HG03108 (cell line): ENCODE measurements at regions not wholly inside any gene's neighbourhood (a gene's known extent, or its start where the extent isn't known, plus 50 kb on each side); places are given as distances from the start of the nearest gene placed in this dataset.

Experiments used
- ATAC-seq: cut with Tn5 transposase; IDR thresholded peaks from one replicate; pipeline ENCODE4 v1.9.1; 2021; ENCODE audit warnings: moderate library complexity; ENCODE audit not compliant: unreplicated experiment

DNA sequence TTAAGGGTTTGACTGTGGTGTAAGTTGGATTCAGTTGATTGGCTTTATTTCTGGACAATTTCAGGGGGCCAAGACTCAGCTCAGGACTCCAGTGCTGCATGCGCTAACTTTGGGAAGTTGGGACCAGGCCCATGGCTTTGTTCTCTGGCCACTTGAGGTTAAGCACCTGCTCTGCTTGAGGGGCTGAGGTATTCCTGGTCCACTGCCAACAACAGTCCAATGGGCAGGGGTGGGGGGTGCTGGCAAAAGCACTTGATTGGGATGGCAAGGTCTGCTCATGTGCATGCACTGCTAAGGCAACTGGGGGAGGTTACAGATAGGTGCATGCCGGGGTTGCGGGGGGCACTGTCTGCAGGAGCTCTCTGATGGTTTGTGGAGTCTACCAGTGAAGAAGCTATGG is 52.6 kb upstream of the ASB17 start:
- ATAC-seq: no peak

DNA sequence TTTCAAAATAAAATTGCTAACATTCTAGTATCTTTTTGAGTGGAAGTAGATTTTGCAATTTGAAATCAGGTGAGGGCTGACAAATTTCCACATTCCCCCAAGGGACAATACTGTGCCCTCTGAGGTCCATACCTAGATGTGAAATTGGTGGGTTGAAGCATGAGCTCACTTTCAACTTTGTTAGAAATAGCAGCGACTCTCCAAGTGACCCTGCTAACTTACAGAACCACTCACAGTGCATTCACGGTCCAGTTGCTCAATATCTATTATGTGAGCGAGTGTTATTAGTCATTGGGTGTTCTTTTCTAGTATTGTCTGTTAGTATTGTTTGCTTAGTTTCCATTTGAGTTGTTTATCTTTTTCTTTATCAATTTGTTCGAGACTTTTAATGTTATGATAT is 53.6 kb upstream of the ASB17 start:
- ATAC-seq: peak; percentile 86

DNA sequence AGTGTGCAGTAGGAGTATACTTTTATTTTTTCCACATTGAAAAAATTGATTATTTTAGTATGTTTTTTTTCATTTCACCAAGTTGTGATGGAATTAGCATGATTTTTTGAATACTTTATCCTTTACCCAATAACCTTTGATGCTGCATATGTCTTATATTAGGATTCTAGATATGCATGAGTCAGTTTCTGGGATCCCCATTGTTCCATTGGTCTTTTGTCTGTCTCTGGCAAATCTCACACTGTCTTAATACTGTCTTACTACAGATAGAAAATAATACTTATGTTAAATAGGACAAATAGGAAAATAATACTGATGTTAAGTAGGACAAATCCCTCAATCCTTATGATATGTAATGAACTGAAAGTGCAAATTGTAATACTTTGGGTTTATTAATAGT is 54.3 kb upstream of the ASB17 start:
- no peak for ATAC-seq

DNA sequence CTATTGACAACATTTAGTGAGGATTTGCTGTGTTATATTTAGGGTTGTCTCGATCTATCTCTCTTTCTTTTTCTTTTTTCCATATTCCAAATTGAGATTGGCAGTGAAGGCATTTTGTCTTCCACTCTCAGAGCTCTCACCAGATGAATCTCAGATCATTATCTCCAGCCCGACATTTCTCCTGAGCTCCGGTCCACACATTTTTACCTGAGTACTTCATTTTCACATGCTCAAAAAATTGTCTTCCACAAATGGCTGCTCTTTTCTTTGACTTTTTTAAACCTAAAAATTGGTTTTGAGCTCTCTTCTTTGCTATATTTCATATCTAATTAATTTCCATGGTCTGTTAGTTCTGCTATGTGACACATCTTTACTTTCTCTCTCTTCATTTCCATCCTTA is 56.9 kb upstream of the ASB17 start:
- no peak for ATAC-seq

DNA sequence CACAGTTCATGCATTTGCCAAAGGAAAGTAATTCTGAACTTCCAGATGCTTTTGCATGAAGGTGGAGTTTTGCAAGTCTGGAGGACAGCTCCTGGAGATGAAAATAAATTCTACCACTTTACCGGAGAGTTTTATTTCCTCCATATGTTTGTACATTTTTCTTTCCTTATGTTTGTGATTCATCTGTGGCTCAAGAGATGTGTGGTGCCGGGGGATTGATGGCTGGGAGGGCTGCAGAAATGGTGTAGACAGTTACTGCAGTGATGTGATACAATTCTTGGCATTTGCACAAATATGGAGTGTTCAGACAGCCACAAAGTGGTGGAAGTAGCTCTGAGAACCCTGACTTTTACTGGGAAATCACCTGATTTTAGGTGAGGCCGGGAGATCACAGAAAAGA is 58.5 kb upstream of the ASB17 start:
- ATAC-seq: no peak

DNA sequence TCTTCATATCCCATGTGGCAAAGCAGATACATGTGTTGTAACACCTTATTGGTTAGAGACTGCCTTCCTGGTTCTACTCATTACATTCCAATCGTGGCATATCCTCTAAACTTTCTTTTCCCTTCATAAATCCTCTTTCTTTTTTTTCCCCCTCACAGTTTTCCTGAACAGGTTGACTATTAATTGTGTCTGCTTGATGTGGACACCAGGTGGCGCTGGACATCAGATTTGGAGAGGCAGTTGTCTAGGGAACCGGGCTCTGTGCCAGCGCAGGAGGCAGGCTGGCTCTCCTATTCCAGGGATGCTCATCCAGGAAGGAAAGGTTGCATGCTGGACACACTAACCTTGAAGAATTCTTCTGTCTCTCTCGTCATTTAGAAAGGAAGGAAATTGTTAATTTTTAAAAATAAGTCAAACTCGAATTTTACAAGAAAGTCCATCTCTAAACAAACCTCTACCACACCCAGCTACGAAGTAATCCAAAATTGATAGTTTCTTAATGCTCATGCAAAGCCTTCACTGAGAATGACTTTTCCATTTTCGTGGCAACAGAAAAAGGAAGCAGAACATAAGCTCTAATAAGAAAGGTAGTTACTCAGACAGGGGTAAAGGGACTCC is 59.4 kb upstream of the ASB17 start:
- ATAC-seq: peak; percentile 74

DNA sequence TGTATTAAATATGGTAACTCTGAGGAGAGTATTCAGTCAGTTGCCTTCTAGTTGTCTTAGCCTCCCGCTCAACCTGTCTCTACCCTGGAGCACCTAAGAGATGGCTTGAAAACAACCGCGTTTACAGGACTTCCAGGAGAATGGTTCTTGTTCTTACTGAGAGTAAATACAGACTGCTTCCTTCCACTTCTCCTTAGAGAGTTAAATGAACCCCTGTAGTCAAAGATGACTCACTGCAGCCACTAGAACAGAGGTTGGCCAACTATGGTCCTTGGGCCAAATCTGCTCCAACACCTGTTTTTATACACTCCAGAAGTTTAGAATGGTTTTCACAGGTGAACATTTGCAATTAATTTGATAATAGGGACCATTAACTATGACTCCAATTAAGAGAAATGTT is 60.1 kb upstream of the ASB17 start:
- ATAC-seq: no peak

DNA sequence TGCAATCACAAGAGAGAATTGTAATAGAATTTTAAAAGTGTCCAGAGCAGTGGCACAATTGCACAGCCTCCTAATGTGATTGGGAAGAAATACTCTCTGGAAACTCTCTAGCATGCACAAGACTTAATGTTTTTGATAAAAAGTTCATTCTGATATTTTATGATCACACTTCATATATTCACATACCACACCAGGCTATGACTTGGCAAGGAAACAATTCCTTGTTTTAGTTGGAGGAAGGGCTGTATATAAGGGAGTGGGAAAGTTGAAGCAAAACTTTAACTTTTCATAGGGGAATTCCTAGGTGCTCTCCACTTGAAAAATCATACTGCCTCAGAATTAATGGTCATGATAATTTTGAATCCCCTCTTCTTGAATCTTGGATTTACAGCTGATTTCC is 61.5 kb upstream of the ASB17 start:
- no peak for ATAC-seq

DNA sequence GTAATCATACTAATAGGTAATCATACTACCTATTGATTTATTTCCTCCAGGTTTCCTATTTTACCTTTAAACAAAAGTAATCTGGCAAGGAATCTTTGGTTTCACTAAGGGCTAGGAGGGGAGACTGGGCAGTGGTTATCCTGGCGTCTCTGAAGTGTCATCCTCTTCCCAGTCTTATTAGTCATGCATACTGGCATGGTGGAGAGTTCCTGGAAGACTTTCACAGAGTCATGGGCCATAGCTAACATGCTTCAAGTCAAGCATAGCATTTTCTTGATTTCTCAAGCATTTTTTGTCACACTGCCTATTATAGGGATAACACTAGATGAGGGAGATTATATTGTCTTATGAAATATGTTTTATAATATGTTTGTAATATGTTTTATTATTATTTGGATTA is 64.0 kb upstream of the ASB17 start:
- no peak for ATAC-seq

DNA sequence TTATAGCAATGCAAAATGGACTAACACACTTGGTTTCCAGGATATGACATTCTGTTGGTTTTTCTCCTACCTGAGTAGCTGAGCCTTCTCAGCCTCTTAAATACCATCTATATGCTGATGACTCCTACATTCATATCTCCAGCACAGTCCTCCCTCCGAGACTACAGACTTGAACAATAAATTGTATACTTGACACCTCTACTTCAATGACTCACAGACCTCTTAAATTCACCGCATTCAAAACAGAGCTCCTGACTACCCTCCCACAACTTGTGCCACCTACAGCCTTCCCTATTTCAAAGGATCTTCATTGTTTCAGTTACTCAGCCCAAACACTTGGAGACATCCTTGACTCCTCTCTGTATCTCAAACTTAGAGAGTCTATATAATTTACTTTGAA is 66.8 kb upstream of the ASB17 start:
- ATAC-seq: no peak

DNA sequence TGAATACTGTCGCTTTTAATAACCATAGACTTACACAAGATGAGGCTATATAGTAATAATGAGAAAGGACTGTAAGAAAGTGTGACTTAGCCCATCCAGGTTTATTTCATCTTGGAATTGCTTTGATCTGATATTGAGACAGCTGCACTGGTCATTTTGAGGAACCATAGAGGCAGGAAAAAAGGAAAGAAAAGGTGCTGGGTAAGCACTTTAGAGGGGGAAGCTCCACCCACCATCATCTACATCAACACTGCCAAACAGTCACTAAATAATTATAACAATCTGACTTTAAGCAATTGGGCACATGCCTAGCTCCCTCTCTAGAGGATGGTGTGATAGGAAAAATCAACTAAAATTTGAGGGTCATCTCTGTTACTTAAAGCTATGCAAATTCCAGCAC is 70.6 kb upstream of the ST6GALNAC3 start:
- no peak for ATAC-seq

DNA sequence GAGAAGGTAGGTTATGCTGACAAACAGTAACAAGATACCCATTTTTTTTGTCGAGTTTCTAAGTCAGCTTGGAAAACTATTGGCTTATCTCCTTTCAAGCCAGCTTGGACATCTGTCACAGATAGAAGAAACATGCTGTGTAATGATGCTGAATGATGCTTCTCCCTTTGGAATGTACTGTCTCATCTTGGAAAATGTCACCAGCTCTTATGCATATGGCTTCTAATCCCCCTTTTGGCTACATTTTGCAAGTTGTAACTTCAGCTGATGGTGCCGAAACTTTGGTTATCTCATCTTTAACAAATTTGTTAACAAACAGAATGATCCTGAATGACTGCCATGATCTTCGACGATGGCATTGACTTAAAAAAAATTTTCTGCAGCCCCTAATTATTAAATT is 68.8 kb upstream of the ST6GALNAC3 start:
- no peak for ATAC-seq

DNA sequence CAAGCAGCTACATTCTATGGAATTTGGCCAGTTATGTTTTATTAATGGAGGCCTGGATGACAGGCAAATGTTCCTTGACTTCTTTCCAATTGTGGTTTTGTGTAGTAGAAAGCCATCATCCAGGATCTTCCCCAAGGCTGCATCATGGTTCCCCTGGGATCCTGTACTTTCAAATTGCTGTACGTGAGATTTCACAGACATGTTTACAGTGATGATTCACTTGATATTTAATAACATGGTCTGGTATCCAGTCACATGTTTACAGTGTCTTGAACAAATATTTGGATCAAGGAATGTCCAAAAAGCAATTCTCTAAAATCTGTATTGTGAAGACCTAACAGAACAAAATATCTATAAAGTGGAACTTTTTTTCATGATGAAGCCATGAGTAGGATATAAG is 68.3 kb upstream of the ST6GALNAC3 start:
- no peak for ATAC-seq

DNA sequence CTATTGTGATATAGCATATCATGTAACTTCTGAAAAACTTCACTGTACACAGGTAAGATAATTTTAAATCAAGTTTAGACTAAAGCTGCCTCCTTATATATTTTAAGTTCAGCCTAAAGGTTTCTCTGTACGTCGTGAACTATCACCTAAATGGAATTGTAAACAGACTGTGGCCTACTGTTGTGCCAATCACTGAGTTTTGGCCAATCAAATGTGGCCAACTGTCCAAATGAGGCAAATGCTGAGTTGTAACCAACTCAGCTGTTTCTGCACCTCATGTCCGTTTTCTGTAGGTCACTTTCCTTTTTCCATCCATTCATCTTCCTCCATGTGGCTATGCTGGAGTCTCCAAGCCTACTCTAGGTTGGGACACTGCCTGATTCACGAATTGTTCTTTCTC is 63.7 kb upstream of the ST6GALNAC3 start:
- no peak for ATAC-seq

DNA sequence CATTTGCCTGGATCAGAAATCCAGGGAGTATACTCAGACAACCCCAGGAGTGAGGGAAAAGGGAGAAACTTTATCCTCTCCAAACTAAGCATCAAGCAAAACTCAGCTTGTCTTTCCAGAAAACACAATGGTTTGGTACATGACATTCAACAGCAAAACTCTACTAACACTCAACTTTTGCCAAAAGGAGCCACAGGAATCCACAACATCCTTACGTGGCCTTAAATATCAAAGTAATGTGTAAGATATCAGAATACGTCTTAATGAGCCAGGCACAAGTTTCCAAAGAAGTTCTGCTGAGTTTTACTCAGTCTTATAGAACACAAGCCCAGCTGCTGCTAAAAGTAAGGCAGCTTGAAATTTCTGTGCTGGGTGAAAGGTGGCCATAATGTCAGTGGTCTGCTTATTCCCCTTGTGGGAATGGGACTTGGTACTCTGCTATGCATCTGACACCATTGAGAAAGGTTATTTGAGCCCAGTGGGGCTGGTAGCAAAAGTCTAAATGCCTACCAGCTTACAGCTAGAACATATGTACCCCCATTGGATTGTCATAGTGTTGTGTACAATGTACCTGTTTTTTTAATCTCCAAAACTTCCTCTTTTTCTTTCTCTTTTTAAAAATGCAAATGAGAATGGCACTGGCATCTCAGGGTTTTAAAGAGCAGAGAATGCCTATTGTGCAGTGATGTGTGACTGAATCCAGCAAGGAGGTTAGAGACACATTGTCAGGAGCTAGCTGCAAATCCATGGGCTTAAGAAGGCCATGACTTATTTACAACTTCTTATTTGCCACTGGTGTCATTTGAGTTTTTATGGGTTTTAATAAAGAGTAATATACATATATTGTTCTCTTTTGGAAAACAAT is 62.0 kb upstream of the ST6GALNAC3 start:
- no peak for ATAC-seq

DNA sequence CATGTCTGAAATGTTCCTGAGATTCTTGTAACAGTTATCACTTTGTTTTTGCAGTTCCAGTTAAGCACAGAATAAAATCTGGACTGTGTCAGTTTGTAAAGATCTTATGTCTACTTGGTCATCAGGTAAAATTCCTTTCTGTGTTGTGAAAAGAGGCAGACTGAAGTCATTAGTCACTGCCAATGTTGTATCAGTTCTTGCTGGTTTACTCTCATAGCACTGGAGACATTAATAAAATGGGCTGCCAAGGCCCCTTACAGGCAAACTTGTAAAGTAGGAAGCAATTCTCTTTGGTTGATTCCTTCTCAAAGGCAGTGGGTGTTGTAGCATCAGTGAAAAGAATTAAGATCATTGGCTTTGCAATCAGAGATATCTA is 61.4 kb upstream of the ST6GALNAC3 start:
- no peak for ATAC-seq

DNA sequence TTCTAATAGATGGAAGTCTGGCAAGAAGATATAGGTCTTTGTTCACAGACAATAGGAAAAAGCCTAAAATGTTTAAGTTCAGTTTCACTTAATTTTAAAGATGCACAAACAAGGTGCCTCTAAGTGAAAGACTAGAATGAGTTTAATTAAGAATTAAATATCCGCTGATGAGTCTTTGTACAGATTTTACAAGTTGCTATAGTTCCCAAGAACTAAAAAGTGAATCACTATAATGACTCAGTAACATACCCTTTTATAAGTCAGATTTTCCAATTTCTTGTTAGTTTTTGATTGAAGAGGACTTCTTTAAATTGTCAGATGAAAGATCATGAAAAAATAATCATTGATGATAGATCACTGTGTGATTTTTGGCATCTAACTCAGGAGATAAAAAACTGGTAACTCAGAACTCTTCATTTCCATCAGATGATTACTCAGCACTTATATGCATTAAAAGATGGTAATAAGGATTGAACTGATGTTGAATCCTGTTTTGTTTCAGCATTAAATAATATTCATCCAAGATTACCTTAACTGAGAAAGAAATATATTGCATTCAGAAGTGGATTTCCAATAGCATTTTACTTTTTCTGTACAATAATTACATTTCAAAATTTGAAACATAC is 59.0 kb upstream of the ST6GALNAC3 start:
- no peak for ATAC-seq

DNA sequence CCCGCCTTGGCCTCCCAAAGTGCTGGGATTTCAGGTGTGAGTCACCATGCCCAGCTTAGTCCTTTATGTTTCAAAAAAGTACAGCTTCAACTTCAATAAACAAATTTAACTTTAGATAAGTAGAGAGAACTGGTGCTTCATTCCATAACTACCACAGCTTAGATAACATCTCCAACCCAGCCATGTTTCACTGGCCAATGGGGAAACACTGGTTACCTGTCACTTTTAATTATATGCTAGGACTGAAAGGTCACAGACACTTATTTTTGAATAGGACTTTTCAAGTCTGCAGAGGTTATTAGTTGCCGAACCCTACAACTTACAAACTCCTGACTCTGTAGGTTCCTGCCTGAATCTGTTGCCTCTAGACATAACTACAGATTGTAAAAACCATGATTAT is 56.5 kb upstream of the ST6GALNAC3 start:
- no peak for ATAC-seq

DNA sequence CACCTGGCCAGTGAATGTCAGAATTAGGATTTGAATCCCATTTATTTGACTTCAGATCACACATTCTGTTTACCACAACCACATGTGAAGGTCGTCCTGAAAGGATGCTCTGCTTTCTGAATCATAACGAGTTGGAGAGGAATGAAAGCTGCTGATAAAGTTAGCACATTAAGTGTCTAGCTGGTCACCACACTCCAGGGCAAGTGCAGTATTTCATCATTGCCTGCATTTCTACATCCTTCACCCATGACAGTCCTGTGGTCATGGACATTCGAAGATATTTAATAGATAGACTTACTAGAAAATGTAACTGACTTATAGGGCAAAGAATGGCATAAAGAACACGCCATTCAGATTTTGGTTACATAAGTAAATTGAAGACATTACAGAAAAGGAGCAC is 52.7 kb upstream of the ST6GALNAC3 start:
- ATAC-seq: no peak

DNA sequence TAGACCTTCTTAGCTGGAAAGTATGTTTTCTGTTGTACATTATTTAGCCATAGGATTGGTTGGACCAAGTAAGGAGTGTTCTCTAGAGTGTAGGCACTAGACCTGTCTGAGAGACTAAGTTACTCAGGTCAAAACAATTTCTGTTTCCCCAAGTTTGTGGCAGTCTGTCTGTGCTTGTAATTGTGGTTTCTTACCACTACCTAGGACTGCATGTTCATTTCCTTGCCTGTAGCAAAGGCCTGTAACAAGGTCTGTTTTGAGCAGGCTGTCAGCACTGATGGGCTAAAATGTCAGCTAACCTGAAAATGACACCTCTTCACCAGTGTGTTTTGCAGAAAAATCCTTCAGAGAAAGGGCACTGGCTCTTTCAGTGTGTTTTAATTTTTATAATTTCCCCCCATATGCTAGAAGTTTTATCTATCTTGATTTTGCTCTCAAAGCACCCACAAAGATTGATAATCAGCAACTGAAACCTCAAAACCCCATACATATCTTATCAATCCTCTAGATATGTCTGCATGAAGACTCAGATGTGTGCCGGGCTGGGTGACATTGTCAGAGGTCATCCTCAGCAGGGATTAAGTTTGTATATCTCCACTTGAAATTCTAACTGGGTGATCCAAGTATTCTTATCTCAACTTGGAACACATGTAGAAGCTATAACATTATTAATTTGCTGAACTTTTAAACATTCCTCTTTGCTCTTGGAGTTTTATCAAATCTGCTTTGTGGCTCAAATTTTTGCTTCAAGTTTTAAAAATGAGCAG is 50.7 kb upstream of the ST6GALNAC3 start:
- no peak for ATAC-seq
